K562 (cell line): ENCODE measurements at regions not wholly inside any gene's neighbourhood (a gene's known extent, or its start where the extent isn't known, plus 50 kb on each side); places are given as distances from the start of the nearest gene placed in this dataset.

Experiments used
- ATAC-seq: fragments of 200-7000 bp; cut with Tn5 transposase; 3 replicates; pipeline ENCODE4 v1.9.1; 2020; ENCODE audit warnings: moderate library complexity
- BruUV-seq: library from RNA; stranded (reverse); fragments of 400-500 nt; replicated peaks from 2 replicates; lab custom pipeline; 2021; lab: Mats Ljungman, UMichigan
- CTCF ChIA-PET: fragments of 300-600 bp; formaldehyde crosslinking; extraction: SDS; loops from one replicate; lab custom pipeline; 2021; ENCODE audit warnings: low intra/inter-chr PET ratio; lab: Yijun Ruan, JAX
- POLR2A ChIA-PET: fragments of 300-600, 350-650 bp; sonication (Branson Sonifier 250); formaldehyde crosslinking; extraction: SDS; loops from one replicate; lab custom pipeline; 2021; ENCODE audit warnings: antibody characterized with exemption, inconsistent platforms; lab: Yijun Ruan, JAX
- DNase-seq, 4 experiments: peaks; one replicate each; pipeline versions ENCODE4 v3.0.0 to v3.0.0-alpha.2; 2011 to 2018; ENCODE audit warnings: low spot score in 3 of 4, mixed read lengths in 3 of 4; ENCODE audit errors: extremely low read depth in 1 of 4
- FAIRE-seq: peaks from 2 replicates; lab custom pipeline; 2011; peaks lifted over from hg19 to GRCh38; lab: Jason Lieb, UNC
- H2AFZ ChIP-seq: 2 replicates; pipeline ENCODE4 v1.6.0; 2011; ENCODE audit warnings: low read depth, low read length, control low read depth, inconsistent platforms
- H3K27ac ChIP-seq: fragments of 200-600 bp; 3 replicates; pipeline ENCODE4 v1.8.0; 2011; ENCODE audit warnings: low read depth, mild to moderate bottlenecking, control low read depth, inconsistent platforms, low read length, moderate library complexity, mixed read lengths; ENCODE audit errors: extremely low read depth
- H3K27me3 ChIP-seq, 2 experiments: fragments of 300-600 bp in 1 of 2; 2 replicates in 1 of 2; 3 replicates in 1 of 2; pipeline versions ENCODE4 v1.6.0 to v1.8.0; 2011; ENCODE audit warnings: inconsistent platforms in 2 of 2, low read length in 2 of 2, mild to moderate bottlenecking in 1 of 2, mixed read lengths in 1 of 2, moderate library complexity in 1 of 2; ENCODE audit not compliant: control insufficient read depth in 2 of 2, insufficient read depth in 2 of 2
- H3K36me3 ChIP-seq: fragments of 300-600 bp; 3 replicates; pipeline ENCODE4 v1.8.0; 2011; ENCODE audit warnings: mild to moderate bottlenecking, low read length, inconsistent platforms; ENCODE audit not compliant: control insufficient read depth, insufficient read depth
- H3K4me1 ChIP-seq, 2 experiments: fragments of 200-600 bp in 1 of 2; replicated peaks in 1 of 2; 2 replicates in 1 of 2; 3 replicates in 1 of 2; pipeline versions ENCODE4 v1.5.1 to v1.8.0; 2011; ENCODE audit warnings: inconsistent platforms in 2 of 2, low read length in 2 of 2, mild to moderate bottlenecking in 1 of 2, mixed read lengths in 1 of 2, moderate library complexity in 1 of 2; ENCODE audit not compliant: control insufficient read depth in 2 of 2, insufficient read depth in 2 of 2
- H3K4me2 ChIP-seq: 2 replicates; pipeline ENCODE4 v1.6.1; 2011; ENCODE audit warnings: low read length, control low read depth, inconsistent platforms, mixed read lengths; ENCODE audit not compliant: insufficient read depth
- H3K4me3 ChIP-seq: fragments of 200-600 bp; sonication (generic), shearing (Covaris generic); 2 replicates; pipeline ENCODE4 v1.5.1; 2016; ENCODE audit warnings: control low read depth, inconsistent platforms
- H3K79me2 ChIP-seq: fragments of 200-600 bp; 3 replicates; pipeline ENCODE4 v1.8.0; 2011; ENCODE audit warnings: low read length, inconsistent platforms; ENCODE audit not compliant: control insufficient read depth, insufficient read depth
- H3K9ac ChIP-seq, 2 experiments: 2 replicates each; pipeline versions ENCODE4 v1.6.0 to v1.6.1; 2011; ENCODE audit warnings: low read depth in 2 of 2, low read length in 2 of 2, control low read depth in 1 of 2, inconsistent platforms in 1 of 2, mild to moderate bottlenecking in 1 of 2, mixed read lengths in 1 of 2; ENCODE audit not compliant: insufficient read depth in 1 of 2
- H3K9me1 ChIP-seq: one replicate; pipeline ENCODE4 v1.6.0; 2011; ENCODE audit warnings: inconsistent platforms, mild to moderate bottlenecking, low read length, moderate library complexity; ENCODE audit not compliant: control insufficient read depth, insufficient read depth
- H3K9me3 ChIP-seq: replicated peaks from 2 replicates; pipeline ENCODE4 v1.5.1; 2011; ENCODE audit warnings: low read depth, low read length, inconsistent platforms; ENCODE audit not compliant: control insufficient read depth, insufficient read depth
- H4K20me1 ChIP-seq: replicated peaks from 2 replicates; pipeline ENCODE4 v1.6.1; 2011; ENCODE audit warnings: low read length, inconsistent platforms, mixed read lengths; ENCODE audit not compliant: control insufficient read depth, insufficient read depth
- CLOCK ChIP-seq: fragments of 250-450 bp; sonication (Bioruptor Pico); IDR thresholded peaks from 2 replicates; pipeline ENCODE4 v1.4.0; 2020; ENCODE audit warnings: mild to moderate bottlenecking, moderate library complexity, borderline replicate concordance
- CREB5 ChIP-seq: fragments of 250-450 bp; sonication (Bioruptor Pico); IDR thresholded peaks from 2 replicates; pipeline ENCODE4 v1.5.0; 2020; ENCODE audit warnings: mild to moderate bottlenecking
- HDAC6 ChIP-seq: IDR thresholded peaks from 2 replicates; pipeline ENCODE4 v1.6.1; 2012; ENCODE audit warnings: low read depth, mild to moderate bottlenecking, control low read depth, inconsistent platforms, low read length, moderate library complexity
- HMGXB4 ChIP-seq: sonication (generic); formaldehyde crosslinking; IDR thresholded peaks from 2 replicates; pipeline ENCODE4 v1.8.1; 2023; ENCODE audit warnings: mild to moderate bottlenecking, missing genetic modification reagents
- NFE2 ChIP-seq: IDR thresholded peaks from 2 replicates; pipeline ENCODE4 v1.6.1; 2014; ENCODE audit warnings: antibody characterized with exemption, low read depth
- RBM17 ChIP-seq: fragments of 200-400 bp; formaldehyde crosslinking; IDR thresholded peaks from 2 replicates; pipeline ENCODE4 v1.6.1; 2017; ENCODE audit warnings: low read depth, mild to moderate bottlenecking, low read length, borderline replicate concordance
- SMAD1 ChIP-seq: fragments of 150-350 bp; IDR thresholded peaks from 2 replicates; pipeline ENCODE4 v1.6.1; 2014; ENCODE audit warnings: low read length, low read depth; ENCODE audit not compliant: partially characterized antibody
- STAG1 ChIP-seq: sonication (generic); formaldehyde crosslinking; IDR thresholded peaks from 2 replicates; pipeline ENCODE4 v1.5.0; 2020; ENCODE audit warnings: missing genetic modification reagents, borderline replicate concordance
- TFAM ChIP-seq: fragments of 250-450 bp; sonication (Bioruptor Pico); conservative IDR thresholded peaks from 2 replicates; pipeline ENCODE4 v1.5.0; 2021; ENCODE audit warnings: mild to moderate bottlenecking, moderate library complexity
- XRCC5 ChIP-seq: fragments of 200-400 bp; formaldehyde crosslinking; IDR thresholded peaks from 2 replicates; pipeline ENCODE4 v1.6.1; 2017; ENCODE audit warnings: low read depth, mild to moderate bottlenecking, low read length
- ZBTB7A ChIP-seq: IDR thresholded peaks from 2 replicates; pipeline ENCODE4 v1.6.1; 2011; ENCODE audit warnings: low read depth, mild to moderate bottlenecking, low read length, moderate library complexity, borderline replicate concordance; ENCODE audit not compliant: control insufficient read depth
- ZNF583 ChIP-seq: fragments of 250-450 bp; sonication (Bioruptor Pico); IDR thresholded peaks from 2 replicates; pipeline ENCODE4 v1.4.0; 2020
- WGBS: fragments of 100-300 bp; shearing (Covaris generic); methylation state at CpG from one replicate; pipeline ENCODE4 v1.1.6; 2016; ENCODE audit warnings: low coverage, mixed read lengths; ENCODE audit not compliant: insufficient coverage; ENCODE audit errors: missing lambda C conversion rate; 5-methylcytosine and 5-hydroxymethylcytosine counted together
- in situ Hi-C: fragments of 300-500 bp; cut with MboI; formaldehyde crosslinking; loops from 4 replicates; pipeline ENCODE4 v1.15.0; 2018; ENCODE audit warnings: inconsistent platforms, mixed read lengths
- intact Hi-C: fragments of 100-400 bp; cut with micrococcal nuclease; formaldehyde crosslinking; loops from 2 replicates; pipeline ENCODE4 v1.14.2; 2022
- TF ChIP-seq, protein P1 (sequence below): sonication (generic); formaldehyde crosslinking; IDR thresholded peaks from 2 replicates; pipeline ENCODE4 v1.9.0; 2022; ENCODE audit warnings: mild to moderate bottlenecking, missing genetic modification reagents
- TF ChIP-seq, protein P2 (sequence below): fragments of 250-450 bp; sonication (Bioruptor Pico); IDR thresholded peaks from 2 replicates; pipeline ENCODE4 v1.8.0; 2022; ENCODE audit warnings: inconsistent platforms
- TF ChIP-seq, protein P3 (sequence below): fragments of 250-450 bp; sonication (Bioruptor Pico); IDR thresholded peaks from 2 replicates; pipeline ENCODE4 v1.8.0; 2021; ENCODE audit warnings: moderate library complexity, mild to moderate bottlenecking, inconsistent platforms

DNA sequence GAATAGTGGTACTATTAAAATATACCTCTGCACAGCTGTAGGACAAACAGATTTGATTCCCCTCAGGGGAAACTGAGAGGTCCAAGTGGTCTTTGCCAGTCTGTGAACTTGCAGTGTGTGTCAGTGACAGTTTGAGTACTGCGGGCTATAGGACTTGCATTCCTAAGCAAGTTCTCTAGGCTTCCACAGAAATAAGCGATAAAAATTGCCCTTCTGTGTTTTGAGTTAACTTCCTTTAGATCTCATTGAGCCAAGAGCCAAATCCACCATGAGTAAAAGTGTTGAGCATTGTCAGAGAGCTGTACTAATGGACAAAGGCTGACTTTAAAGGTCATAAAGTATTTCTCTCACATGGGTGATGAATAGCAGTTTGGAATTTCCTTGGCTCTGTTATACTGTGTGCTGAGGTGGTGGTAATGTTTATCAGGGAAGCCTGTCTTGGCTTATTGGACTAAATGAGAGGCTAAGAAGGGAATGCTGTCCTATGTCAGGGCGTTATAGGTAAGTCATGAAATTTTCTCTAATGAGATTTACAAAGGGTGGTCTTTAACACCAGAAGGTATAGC is 122.6 kb upstream of the MAP3K7 start:
- Histone ChIP-seq H3K27me3 (no peaks in the 10 kb centered on the region; a peak in 2 of 5 replicates), H3K79me2 (no peaks in the 10 kb centered on the region), H3K4me3 (no peak overlapping the region), H3K27ac (no peak overlapping the region), H3K9ac (no peak overlapping the region), H3K4me2 (no peak overlapping the region), H2AFZ (no peak overlapping the region), H3K9me3 (no peaks in the 10 kb centered on the region), H4K20me1 (no peaks in the 10 kb centered on the region), H3K9me1 (no peaks in the 10 kb centered on the region), H3K4me1 (no peaks in the 10 kb centered on the region), H3K36me3 (no peaks in the 10 kb centered on the region)
- POLR2A ChIA-PET: interaction anchor here (0.6 kb wide), 1 partner anchor 153 kb away, joined by 3 read pairs; no protein-coding TSS in a partner anchor
- CTCF ChIA-PET: no interaction called here
- WGBS: 0% methylated on average over 3 of the region's 3 CpGs
- in situ Hi-C loops: no loop called here
- intact Hi-C loops: no loop called here
- ATAC-seq: no peak
- DNase-seq: no peak
- FAIRE-seq: no peak
- BruUV-seq: no TSS peak
- TF ChIP-seq RBM17: no peak
- no peak for TF ChIP-seq STAG1 (CRISPR knock-in tag)
- TF ChIP-seq, protein P1, sequence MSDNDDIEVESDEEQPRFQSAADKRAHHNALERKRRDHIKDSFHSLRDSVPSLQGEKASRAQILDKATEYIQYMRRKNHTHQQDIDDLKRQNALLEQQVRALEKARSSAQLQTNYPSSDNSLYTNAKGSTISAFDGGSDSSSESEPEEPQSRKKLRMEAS (CRISPR knock-in tag): no peak
- TF ChIP-seq, protein P2, sequence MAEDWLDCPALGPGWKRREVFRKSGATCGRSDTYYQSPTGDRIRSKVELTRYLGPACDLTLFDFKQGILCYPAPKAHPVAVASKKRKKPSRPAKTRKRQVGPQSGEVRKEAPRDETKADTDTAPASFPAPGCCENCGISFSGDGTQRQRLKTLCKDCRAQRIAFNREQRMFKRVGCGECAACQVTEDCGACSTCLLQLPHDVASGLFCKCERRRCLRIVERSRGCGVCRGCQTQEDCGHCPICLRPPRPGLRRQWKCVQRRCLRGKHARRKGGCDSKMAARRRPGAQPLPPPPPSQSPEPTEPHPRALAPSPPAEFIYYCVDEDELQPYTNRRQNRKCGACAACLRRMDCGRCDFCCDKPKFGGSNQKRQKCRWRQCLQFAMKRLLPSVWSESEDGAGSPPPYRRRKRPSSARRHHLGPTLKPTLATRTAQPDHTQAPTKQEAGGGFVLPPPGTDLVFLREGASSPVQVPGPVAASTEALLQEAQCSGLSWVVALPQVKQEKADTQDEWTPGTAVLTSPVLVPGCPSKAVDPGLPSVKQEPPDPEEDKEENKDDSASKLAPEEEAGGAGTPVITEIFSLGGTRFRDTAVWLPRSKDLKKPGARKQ (CRISPR knock-in tag): no peak
- TF ChIP-seq, protein P3, sequence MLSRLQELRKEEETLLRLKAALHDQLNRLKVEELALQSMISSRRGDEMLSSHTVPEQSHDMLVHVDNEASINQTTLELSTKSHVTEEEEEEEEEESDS (CRISPR knock-in tag): no peak
- no peak for TF ChIP-seq TFAM (CRISPR knock-in tag)
- no peak for TF ChIP-seq XRCC5
- TF ChIP-seq CLOCK: no peak
- no peak for TF ChIP-seq ZNF583 (CRISPR knock-in tag)
- no peak for TF ChIP-seq SMAD1
- no peak for TF ChIP-seq ZBTB7A
- no peak for TF ChIP-seq CREB5 (CRISPR knock-in tag)
- no peak for TF ChIP-seq NFE2
- TF ChIP-seq HDAC6: no peak
- no peak for TF ChIP-seq HMGXB4
